ENCODE measurements at regions not wholly inside any gene's neighbourhood (a gene's known extent, or its start where the extent isn't known, plus 50 kb on each side); places are given as distances from the start of the nearest gene placed in this dataset.

GRCh38 chr7:138226001-138226476 lies 149.8 kb downstream of the AKR1D1 start:
- H2AK5ac ChIP-seq (ENCODE audit: low read depth, low read length): no peak overlapping the region
- peak overlapping the region; percentile 36 for H2AFZ ChIP-seq (ENCODE audit: low read length)
- H4K91ac ChIP-seq (ENCODE audit: low read depth, low read length, poor library complexity): peak overlapping the region; percentile 6
- H2BK12ac ChIP-seq (ENCODE audit: low read length): no peak overlapping the region
- H3K23ac ChIP-seq (ENCODE audit: low read depth, low read length, poor library complexity): no peak overlapping the region
- H2BK5ac ChIP-seq (ENCODE audit: low read length): no peak overlapping the region
- H3K4me1 ChIP-seq (ENCODE audit: control insufficient read depth in 2 of 2, insufficient read depth in 1 of 2, low read depth in 1 of 2, low read length in 2 of 2): peaks cover 2 to 9% of the 10 kb centered on the region in 2 donors
- no peak overlapping the region for H3K4ac ChIP-seq (ENCODE audit: low read length)
- H3K18ac ChIP-seq (ENCODE audit: low read length): peak overlapping the region; percentile 50
- H3K9me3 ChIP-seq (replicated peaks in 1 of 2; ENCODE audit: control insufficient read depth in 2 of 2, insufficient read depth in 1 of 2, low read depth in 1 of 2, low read length in 2 of 2): peaks cover 8 to 41% of the 10 kb centered on the region in 2 donors
- H4K8ac ChIP-seq (ENCODE audit: low read depth, low read length): no peak overlapping the region
- no peak overlapping the region for H3K4me2 ChIP-seq (ENCODE audit: insufficient read depth, low read length, poor library complexity, severe bottlenecking)
- WGBS, 2 donors (ENCODE audit: extremely low coverage in 2 of 2, insufficient read length in 2 of 2, insufficient replicate concordance in 1 of 2): no CpG with 5 or more reads among the region's 5 CpGs
- H3K27ac ChIP-seq (replicated peaks; ENCODE audit: low read length): no peak overlapping the region
- no peak overlapping the region for H3K4me3 ChIP-seq (ENCODE audit: low read length in 2 of 2)
- DNase-seq (ENCODE audit: low spot score): no peak
- no peaks in the 10 kb centered on the region for H3K36me3 ChIP-seq (replicated peaks in 1 of 2; ENCODE audit: control insufficient read depth in 2 of 2, insufficient read depth in 2 of 2, low read length in 2 of 2)
- no peak overlapping the region for H2BK15ac ChIP-seq (ENCODE audit: low read length)
- H3K14ac ChIP-seq (ENCODE audit: low read length): no peak overlapping the region
- H3K27me3 ChIP-seq (ENCODE audit: control insufficient read depth in 3 of 3, insufficient read depth in 3 of 3, low read depth in 1 of 3, low read length in 3 of 3): no peaks in the 10 kb centered on the region
- H3K9ac ChIP-seq (ENCODE audit: low read depth, low read length, poor library complexity): no peak overlapping the region
- H2BK120ac ChIP-seq (ENCODE audit: low read depth, low read length): no peak overlapping the region
- no peaks in the 10 kb centered on the region for H3K79me1 ChIP-seq (ENCODE audit: low read depth, low read length)

- WGBS, 2 donors (ENCODE audit: extremely low coverage in 2 of 2, insufficient read length in 2 of 2, insufficient replicate concordance in 1 of 2): no CpG with 5 or more reads among the region's 4 CpGs
These were observed 150.6 kb downstream of the AKR1D1 start for GRCh38 chr7:138226745-138227279.

GRCh38 chr7:138228119-138228518 lies 151.9 kb downstream of the AKR1D1 start:
- Histone ChIP-seq H3K4me3 (ENCODE audit: low read length in 2 of 2) (no peak overlapping the region), H3K27ac (replicated peaks; ENCODE audit: low read length) (no peak overlapping the region), H2BK15ac (ENCODE audit: low read length) (no peak overlapping the region), H3K36me3 (replicated peaks in 1 of 2; ENCODE audit: control insufficient read depth in 2 of 2, insufficient read depth in 2 of 2, low read length in 2 of 2) (no peaks in the 10 kb centered on the region), H3K23ac (ENCODE audit: low read depth, low read length, poor library complexity) (peak overlapping the region; percentile 6), H4K8ac (ENCODE audit: low read depth, low read length) (no peak overlapping the region), H2AK5ac (ENCODE audit: low read depth, low read length) (no peak overlapping the region), H3K18ac (ENCODE audit: low read length) (no peak overlapping the region), H3K9ac (ENCODE audit: low read depth, low read length, poor library complexity) (no peak overlapping the region), H3K79me1 (ENCODE audit: low read depth, low read length) (no peaks in the 10 kb centered on the region), H3K9me3 (replicated peaks in 1 of 2; ENCODE audit: control insufficient read depth in 2 of 2, insufficient read depth in 1 of 2, low read depth in 1 of 2, low read length in 2 of 2) (peaks cover 8 to 29% of the 10 kb centered on the region in 2 donors), H4K91ac (ENCODE audit: low read depth, low read length, poor library complexity) (no peak overlapping the region), H2BK12ac (ENCODE audit: low read length) (no peak overlapping the region), H2BK5ac (ENCODE audit: low read length) (no peak overlapping the region), H3K14ac (ENCODE audit: low read length) (no peak overlapping the region), H3K4me1 (ENCODE audit: control insufficient read depth in 2 of 2, insufficient read depth in 1 of 2, low read depth in 1 of 2, low read length in 2 of 2) (peaks cover 2% of the 10 kb centered on the region in 2 donors), H3K27me3 (ENCODE audit: control insufficient read depth in 3 of 3, insufficient read depth in 3 of 3, low read depth in 1 of 3, low read length in 3 of 3) (no peaks in the 10 kb centered on the region), H3K4ac (ENCODE audit: low read length) (no peak overlapping the region), H2AFZ (ENCODE audit: low read length) (no peak overlapping the region), H3K4me2 (ENCODE audit: insufficient read depth, low read length, poor library complexity, severe bottlenecking) (no peak overlapping the region), H2BK120ac (ENCODE audit: low read depth, low read length) (no peak overlapping the region)
- DNase-seq (ENCODE audit: low spot score): no peak
- no CpG with 5 or more reads among the region's 7 CpGs for WGBS, 2 donors (ENCODE audit: extremely low coverage in 2 of 2, insufficient read length in 2 of 2, insufficient replicate concordance in 1 of 2)

More at GRCh38 chr7:138226745-138227279, 150.6 kb downstream of the AKR1D1 start:
- H3K4me1 ChIP-seq (ENCODE audit: control insufficient read depth in 2 of 2, insufficient read depth in 1 of 2, low read depth in 1 of 2, low read length in 2 of 2): peaks cover 2 to 9% of the 10 kb centered on the region in 2 donors
- no peaks in the 10 kb centered on the region for H3K27me3 ChIP-seq (ENCODE audit: control insufficient read depth in 3 of 3, insufficient read depth in 3 of 3, low read depth in 1 of 3, low read length in 3 of 3)
- no peak overlapping the region for H3K18ac ChIP-seq (ENCODE audit: low read length)
- H3K9me3 ChIP-seq (replicated peaks in 1 of 2; ENCODE audit: control insufficient read depth in 2 of 2, insufficient read depth in 1 of 2, low read depth in 1 of 2, low read length in 2 of 2): peaks cover 8 to 33% of the 10 kb centered on the region in 2 donors
- no peak overlapping the region for H3K27ac ChIP-seq (replicated peaks; ENCODE audit: low read length)
- no peak overlapping the region for H2AK5ac ChIP-seq (ENCODE audit: low read depth, low read length)
- no peak overlapping the region for H3K4ac ChIP-seq (ENCODE audit: low read length)
- DNase-seq (ENCODE audit: low spot score): no peak
- H4K8ac ChIP-seq (ENCODE audit: low read depth, low read length): no peak overlapping the region
- H3K4me2 ChIP-seq (ENCODE audit: insufficient read depth, low read length, poor library complexity, severe bottlenecking): no peak overlapping the region
- no peak overlapping the region for H3K4me3 ChIP-seq (ENCODE audit: low read length in 2 of 2)
- H2BK15ac ChIP-seq (ENCODE audit: low read length): no peak overlapping the region
- H2BK12ac ChIP-seq (ENCODE audit: low read length): no peak overlapping the region
- no peak overlapping the region for H3K9ac ChIP-seq (ENCODE audit: low read depth, low read length, poor library complexity)
- H2AFZ ChIP-seq (ENCODE audit: low read length): no peak overlapping the region
- no peaks in the 10 kb centered on the region for H3K36me3 ChIP-seq (replicated peaks in 1 of 2; ENCODE audit: control insufficient read depth in 2 of 2, insufficient read depth in 2 of 2, low read length in 2 of 2)
- H3K79me1 ChIP-seq (ENCODE audit: low read depth, low read length): no peaks in the 10 kb centered on the region
- H3K23ac ChIP-seq (ENCODE audit: low read depth, low read length, poor library complexity): no peak overlapping the region
- H3K14ac ChIP-seq (ENCODE audit: low read length): no peak overlapping the region
- H2BK120ac ChIP-seq (ENCODE audit: low read depth, low read length): no peak overlapping the region
- no peak overlapping the region for H4K91ac ChIP-seq (ENCODE audit: low read depth, low read length, poor library complexity)
- no peak overlapping the region for H2BK5ac ChIP-seq (ENCODE audit: low read length)

- Histone ChIP-seq H2BK120ac (ENCODE audit: low read depth, low read length) (no peak overlapping the region), H3K14ac (ENCODE audit: low read length) (no peak overlapping the region), H3K36me3 (replicated peaks in 1 of 2; ENCODE audit: control insufficient read depth in 2 of 2, insufficient read depth in 2 of 2, low read length in 2 of 2) (no peaks in the 10 kb centered on the region), H3K4me3 (ENCODE audit: low read length in 2 of 2) (no peak overlapping the region), H2BK12ac (ENCODE audit: low read length) (no peak overlapping the region), H3K27ac (replicated peaks; ENCODE audit: low read length) (no peak overlapping the region), H2BK15ac (ENCODE audit: low read length) (no peak overlapping the region), H2AFZ (ENCODE audit: low read length) (peak overlapping the region; percentile 7), H3K4me1 (ENCODE audit: control insufficient read depth in 2 of 2, insufficient read depth in 1 of 2, low read depth in 1 of 2, low read length in 2 of 2) (peaks cover 0 to 2% of the 10 kb centered on the region in 2 donors), H3K27me3 (ENCODE audit: control insufficient read depth in 3 of 3, insufficient read depth in 3 of 3, low read depth in 1 of 3, low read length in 3 of 3) (no peaks in the 10 kb centered on the region), H4K8ac (ENCODE audit: low read depth, low read length) (no peak overlapping the region), H2BK5ac (ENCODE audit: low read length) (no peak overlapping the region), H3K18ac (ENCODE audit: low read length) (no peak overlapping the region), H3K79me1 (ENCODE audit: low read depth, low read length) (no peaks in the 10 kb centered on the region), H3K23ac (ENCODE audit: low read depth, low read length, poor library complexity) (no peak overlapping the region), H3K4me2 (ENCODE audit: insufficient read depth, low read length, poor library complexity, severe bottlenecking) (no peak overlapping the region), H3K9me3 (replicated peaks in 1 of 2; ENCODE audit: control insufficient read depth in 2 of 2, insufficient read depth in 1 of 2, low read depth in 1 of 2, low read length in 2 of 2) (peaks cover 3 to 23% of the 10 kb centered on the region in 2 donors), H2AK5ac (ENCODE audit: low read depth, low read length) (no peak overlapping the region), H3K9ac (ENCODE audit: low read depth, low read length, poor library complexity) (no peak overlapping the region), H4K91ac (ENCODE audit: low read depth, low read length, poor library complexity) (no peak overlapping the region), H3K4ac (ENCODE audit: low read length) (no peak overlapping the region)
- DNase-seq (ENCODE audit: low spot score): no peak
- no CpG with 5 or more reads among the region's 4 CpGs for WGBS, 2 donors (ENCODE audit: extremely low coverage in 2 of 2, insufficient read length in 2 of 2, insufficient replicate concordance in 1 of 2)
These were observed 152.5 kb downstream of the AKR1D1 start for GRCh38 chr7:138228769-138229168.

Data from neuronal stem cell (in vitro differentiated cells).